SK-N-SH treated with all-trans-retinoic acid at 6 μM for 48 hours (cell line): ENCODE measurements at regions not wholly inside any gene's neighbourhood (a gene's known extent, or its start where the extent isn't known, plus 50 kb on each side); places are given as distances from the start of the nearest gene placed in this dataset.

Source experiments
- BACH2 ChIP-seq: fragments of 250-450 bp; sonication (Bioruptor Pico); IDR thresholded peaks from 2 replicates; pipeline ENCODE4 v1.9.0; 2021; ENCODE audit warnings: mild to moderate bottlenecking, borderline replicate concordance
- CSRNP3 ChIP-seq: fragments of 250-450 bp; sonication (Bioruptor Pico); IDR thresholded peaks from 2 replicates; pipeline ENCODE4 v1.5.1; 2021; ENCODE audit warnings: mild to moderate bottlenecking, moderate library complexity
- ISL1 ChIP-seq: fragments of 250-450 bp; sonication (Bioruptor Pico); IDR thresholded peaks from 2 replicates; pipeline ENCODE4 v2.1.2; 2022; ENCODE audit warnings: mild to moderate bottlenecking, moderate library complexity
- PATZ1 ChIP-seq: fragments of 250-450 bp; sonication (Bioruptor Pico); IDR thresholded peaks from 2 replicates; pipeline ENCODE4 v1.8.0; 2020; ENCODE audit warnings: mild to moderate bottlenecking, moderate library complexity, borderline replicate concordance
- PPARA ChIP-seq: fragments of 250-450 bp; sonication (Bioruptor Pico); IDR thresholded peaks from 2 replicates; pipeline ENCODE4 v1.5.0; 2020; ENCODE audit warnings: mild to moderate bottlenecking, borderline replicate concordance
- RARB ChIP-seq: fragments of 250-450 bp; sonication (Bioruptor Pico); IDR thresholded peaks from 2 replicates; pipeline ENCODE4 v1.8.0; 2021; ENCODE audit warnings: mild to moderate bottlenecking, moderate library complexity
- SNAI2 ChIP-seq: fragments of 250-450 bp; sonication (Bioruptor Pico); IDR thresholded peaks from 2 replicates; pipeline ENCODE4 v1.5.0; 2020; ENCODE audit warnings: mild to moderate bottlenecking, moderate library complexity
- TCF4 ChIP-seq: fragments of 250-450 bp; sonication (Bioruptor Pico); IDR thresholded peaks from 2 replicates; pipeline ENCODE4 v1.8.0; 2021; ENCODE audit warnings: mild to moderate bottlenecking, moderate library complexity, borderline replicate concordance
- TOX ChIP-seq: fragments of 250-450 bp; sonication (Bioruptor Pico); IDR thresholded peaks from 2 replicates; pipeline ENCODE4 v1.8.0; 2021; ENCODE audit warnings: mild to moderate bottlenecking, moderate library complexity, borderline replicate concordance
- TSHZ2 ChIP-seq: fragments of 250-450 bp; sonication (Bioruptor Pico); IDR thresholded peaks from 2 replicates; pipeline ENCODE4 v1.5.0; 2020; ENCODE audit warnings: mild to moderate bottlenecking, moderate library complexity
- ZFP30 ChIP-seq: fragments of 450-650 bp; formaldehyde crosslinking; IDR thresholded peaks from 2 replicates; pipeline ENCODE4 v1.5.0; 2022; ENCODE audit warnings: mild to moderate bottlenecking, moderate library complexity
- ZNF565 ChIP-seq: fragments of 450-650 bp; formaldehyde crosslinking; conservative IDR thresholded peaks from 2 replicates; pipeline ENCODE4 v1.5.0; 2020; ENCODE audit warnings: low read depth, mild to moderate bottlenecking, moderate library complexity

- TF ChIP-seq BACH2 (CRISPR knock-in tag), result no peak
- TF ChIP-seq PATZ1 (CRISPR knock-in tag), result no peak
- TF ChIP-seq TOX (CRISPR knock-in tag), result no peak
- no peak for TF ChIP-seq TSHZ2 (CRISPR knock-in tag)
- no peak for TF ChIP-seq ISL1
- no peak for TF ChIP-seq RARB (CRISPR knock-in tag)
- TF ChIP-seq CSRNP3 (CRISPR knock-in tag), result no peak
- no peak for TF ChIP-seq PPARA
- TF ChIP-seq TCF4 (CRISPR knock-in tag), result no peak
- no peak for TF ChIP-seq ZNF565
- no peak for TF ChIP-seq SNAI2 (CRISPR knock-in tag)
- TF ChIP-seq ZFP30 (CRISPR knock-in tag), result no peak
Observed at GRCh38 chr16:35497399-35497798, 2038.0 kb downstream of the TP53TG3F start.
